Activated T-helper 1 cell treated with anti-CD3 and anti-CD28 coated beads, Interleukin-12 subunit alpha, Interleukin-12 subunit beta, Interleukin-2, Interleukin-4 antibody, amounts not matched to agents 30 ng/mL and 10 ng/mL and 1 ng/mL, durations not matched to agents 14 hours and 24 hours and 36 hours (primary cell): ENCODE measurements at regions not wholly inside any gene's neighbourhood (a gene's known extent, or its start where the extent isn't known, plus 50 kb on each side); places are given as distances from the start of the nearest gene placed in this dataset.

Source experiments
- DNase-seq: peaks from one replicate; pipeline ENCODE4 v3.0.0; 2021; ENCODE audit warnings: low spot score
- H3K27ac Mint-ChIP-seq: one replicate; pipeline ENCODE4 v1.8.0; 2021; ENCODE audit warnings: mild to moderate bottlenecking, mixed read lengths
- H3K27me3 Mint-ChIP-seq: one replicate; pipeline ENCODE4 v1.8.0; 2022; ENCODE audit warnings: mild to moderate bottlenecking, moderate library complexity, mixed read lengths; ENCODE audit not compliant: insufficient read depth
- H3K36me3 Mint-ChIP-seq: one replicate; pipeline ENCODE4 v1.8.0; 2021; ENCODE audit warnings: low read depth, mixed read lengths
- H3K4me1 Mint-ChIP-seq: one replicate; pipeline ENCODE4 v1.8.0; 2021; ENCODE audit warnings: low read depth, mixed read lengths
- H3K4me3 Mint-ChIP-seq: one replicate; pipeline ENCODE4 v1.8.0; 2021; ENCODE audit warnings: mild to moderate bottlenecking, moderate library complexity, mixed read lengths
- H3K9me3 Mint-ChIP-seq: one replicate; pipeline ENCODE4 v1.8.0; 2021; ENCODE audit warnings: mixed read lengths
- intact Hi-C: fragments of 100-400 bp; cut with micrococcal nuclease; formaldehyde crosslinking; loops from one replicate; pipeline ENCODE4 v1.15.1; 2024

DNA sequence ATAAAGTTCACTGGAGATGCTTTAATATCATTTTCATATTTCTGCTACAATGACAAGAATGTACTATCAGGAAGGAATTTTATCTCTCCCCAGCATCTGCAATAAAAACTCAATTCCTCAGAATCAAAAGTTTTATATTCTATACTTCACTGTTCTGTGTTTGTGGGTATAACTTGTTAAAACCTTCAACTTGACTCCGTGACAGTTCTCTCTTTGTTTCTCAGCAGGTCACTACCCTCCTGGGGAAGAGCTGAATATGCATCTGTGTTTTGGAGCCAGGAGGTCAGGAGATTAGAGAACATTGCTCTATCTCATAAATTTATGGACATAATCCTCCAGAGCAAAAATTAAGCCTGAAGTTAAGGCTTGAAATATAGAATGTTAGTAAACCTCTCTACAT is 411.4 kb downstream of the TRIB2 start:
- H3K27ac Mint-ChIP-seq: no peak overlapping the region
- H3K36me3 Mint-ChIP-seq: no peaks in the 10 kb centered on the region
- H3K4me3 Mint-ChIP-seq: no peak overlapping the region
- intact Hi-C loops: no loop called here
- DNase-seq: no peak
- H3K27me3 Mint-ChIP-seq: no peaks in the 10 kb centered on the region
- no peaks in the 10 kb centered on the region for H3K4me1 Mint-ChIP-seq
- H3K9me3 Mint-ChIP-seq: no peaks in the 10 kb centered on the region

DNA sequence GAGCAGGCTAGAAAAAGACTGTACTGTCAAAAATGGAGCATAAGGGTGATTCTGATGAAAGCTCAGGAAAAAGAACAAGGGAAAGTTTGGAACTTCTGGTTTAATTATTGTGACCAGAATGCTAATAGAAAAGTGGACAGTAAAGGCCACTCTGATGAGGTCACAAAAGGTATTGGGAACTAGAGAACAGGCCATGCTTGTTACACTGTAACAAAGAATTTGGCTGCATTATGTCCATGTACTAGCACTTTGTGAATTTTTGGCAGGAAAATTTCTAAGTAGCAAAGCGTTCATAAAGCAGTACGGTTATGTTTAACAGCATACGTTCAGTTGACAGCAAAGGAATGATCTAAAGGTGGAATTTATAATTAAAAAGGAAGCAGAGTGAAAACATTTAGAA is 418.6 kb downstream of the TRIB2 start:
- Mint-ChIP-seq H3K4me3 (no peak overlapping the region), H3K9me3 (no peaks in the 10 kb centered on the region), H3K36me3 (no peaks in the 10 kb centered on the region), H3K27ac (no peak overlapping the region), H3K4me1 (no peaks in the 10 kb centered on the region), H3K27me3 (no peaks in the 10 kb centered on the region)
- intact Hi-C loops: no loop called here
- no peak for DNase-seq

DNA sequence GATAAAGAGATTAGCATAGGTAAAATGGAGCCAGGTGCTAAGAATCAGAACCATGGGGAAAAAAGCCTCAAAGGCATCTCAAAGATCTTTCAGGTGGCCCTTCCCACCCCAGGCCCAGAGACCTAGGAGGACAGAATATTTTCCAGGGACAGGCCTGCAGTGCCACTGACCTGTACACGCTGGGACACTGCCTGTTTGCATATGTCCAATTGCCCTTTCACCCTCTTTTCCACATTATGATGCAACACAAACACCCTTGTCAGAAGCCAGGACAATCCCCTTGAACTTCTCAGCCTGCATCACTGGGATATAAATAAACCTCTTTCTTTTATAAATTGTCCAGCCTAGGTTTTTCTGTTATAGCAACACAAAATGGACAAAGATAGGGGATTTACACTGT is 419.1 kb downstream of the TRIB2 start:
- Mint-ChIP-seq H3K9me3 (no peaks in the 10 kb centered on the region), H3K4me3 (no peak overlapping the region), H3K36me3 (no peaks in the 10 kb centered on the region), H3K4me1 (no peaks in the 10 kb centered on the region), H3K27ac (no peak overlapping the region), H3K27me3 (no peaks in the 10 kb centered on the region)
- intact Hi-C loops: no loop called here
- DNase-seq: no peak

DNA sequence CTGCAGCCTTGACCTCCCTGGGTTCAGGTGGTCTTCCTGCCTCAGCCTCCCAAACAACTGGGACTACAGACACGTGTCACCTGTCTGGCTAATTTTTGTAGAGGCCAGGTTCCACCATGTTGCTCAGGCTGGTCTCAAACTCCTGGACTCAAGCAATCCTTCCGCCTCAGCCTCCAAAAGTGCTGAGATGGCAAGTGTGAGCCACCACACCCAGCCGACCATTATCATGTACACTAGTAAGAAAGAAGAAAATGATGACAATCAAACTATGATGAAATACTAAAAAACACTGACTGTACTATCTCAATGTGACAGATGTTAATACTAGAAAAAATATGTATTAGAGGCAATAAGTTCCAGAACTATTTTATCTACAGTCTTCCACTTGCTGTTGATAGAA is 420.9 kb downstream of the TRIB2 start:
- H3K4me1 Mint-ChIP-seq: no peaks in the 10 kb centered on the region
- DNase-seq: no peak
- no peak overlapping the region for H3K27ac Mint-ChIP-seq
- no peaks in the 10 kb centered on the region for H3K27me3 Mint-ChIP-seq
- H3K36me3 Mint-ChIP-seq: no peaks in the 10 kb centered on the region
- intact Hi-C loops: no loop called here
- no peak overlapping the region for H3K4me3 Mint-ChIP-seq
- no peaks in the 10 kb centered on the region for H3K9me3 Mint-ChIP-seq

DNA sequence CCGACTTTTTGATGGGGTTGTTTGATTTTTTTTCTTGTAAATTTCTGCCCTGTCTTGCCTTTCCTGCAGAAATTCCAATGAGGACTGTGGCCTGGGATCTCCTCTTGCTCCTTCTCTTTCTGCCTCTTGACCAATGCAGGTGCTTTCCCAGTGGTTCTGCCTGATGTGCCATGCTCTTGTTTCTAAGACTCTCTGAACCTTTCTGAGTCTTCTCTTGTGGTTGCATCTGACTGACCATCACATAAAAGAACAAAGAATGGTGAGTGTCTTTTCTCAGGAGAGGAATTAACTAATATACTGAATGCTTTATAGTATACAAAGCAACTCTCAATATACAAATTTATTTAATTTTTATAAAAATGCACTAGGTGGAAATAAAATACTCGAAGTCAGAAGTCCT is 424.6 kb downstream of the TRIB2 start:
- H3K9me3 Mint-ChIP-seq: no peaks in the 10 kb centered on the region
- no peak overlapping the region for H3K27ac Mint-ChIP-seq
- H3K4me1 Mint-ChIP-seq: no peaks in the 10 kb centered on the region
- intact Hi-C loops: no loop called here
- no peak for DNase-seq
- no peaks in the 10 kb centered on the region for H3K36me3 Mint-ChIP-seq
- H3K27me3 Mint-ChIP-seq: no peaks in the 10 kb centered on the region
- H3K4me3 Mint-ChIP-seq: no peak overlapping the region

DNA sequence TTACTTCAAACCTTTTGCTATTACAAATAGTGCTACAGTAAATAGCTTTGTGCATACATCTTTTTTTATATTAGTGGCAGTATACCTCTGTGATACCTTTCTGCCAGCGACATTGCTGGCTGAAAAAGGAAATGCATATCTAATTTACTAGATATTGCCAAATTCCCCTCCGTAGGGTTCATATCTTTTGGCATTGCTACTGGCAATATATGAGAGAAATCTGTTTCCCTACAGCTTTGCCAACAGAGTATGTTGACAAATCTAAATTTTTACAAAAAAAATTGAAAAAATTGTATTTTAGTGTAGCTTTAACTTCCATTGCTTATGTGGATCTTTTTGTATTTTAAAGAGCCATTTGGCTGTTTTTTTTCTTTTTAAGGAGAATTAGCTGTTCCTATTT is 426.7 kb downstream of the TRIB2 start:
- no peak overlapping the region for H3K4me3 Mint-ChIP-seq
- intact Hi-C loops: no loop called here
- no peaks in the 10 kb centered on the region for H3K36me3 Mint-ChIP-seq
- H3K27ac Mint-ChIP-seq: no peak overlapping the region
- DNase-seq: no peak
- H3K4me1 Mint-ChIP-seq: no peaks in the 10 kb centered on the region
- H3K9me3 Mint-ChIP-seq: no peaks in the 10 kb centered on the region
- H3K27me3 Mint-ChIP-seq: no peaks in the 10 kb centered on the region

DNA sequence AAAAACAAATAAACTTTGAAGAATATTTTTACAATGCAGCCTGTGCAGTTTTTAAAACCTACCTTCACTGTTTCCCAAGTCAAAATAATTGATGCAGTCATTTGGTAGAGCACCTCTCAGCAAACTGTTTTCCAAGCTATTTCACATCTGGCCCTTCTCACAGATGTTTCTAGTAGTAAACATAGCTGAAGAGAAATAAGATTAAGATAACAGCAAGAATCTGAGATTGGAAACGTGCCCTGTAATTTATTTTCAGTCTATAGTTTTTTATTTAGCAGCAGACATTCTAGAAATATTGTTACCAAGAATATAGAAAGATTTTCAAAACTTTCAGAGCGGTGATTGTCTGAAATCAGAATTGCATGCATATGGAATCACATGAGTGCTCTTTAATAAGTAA is 440.2 kb downstream of the TRIB2 start:
- Mint-ChIP-seq H3K27ac (no peak overlapping the region), H3K4me3 (no peak overlapping the region), H3K27me3 (peaks cover 2% of the 10 kb centered on the region), H3K9me3 (no peaks in the 10 kb centered on the region), H3K4me1 (no peaks in the 10 kb centered on the region), H3K36me3 (no peaks in the 10 kb centered on the region)
- intact Hi-C loops: no loop called here
- no peak for DNase-seq

DNA sequence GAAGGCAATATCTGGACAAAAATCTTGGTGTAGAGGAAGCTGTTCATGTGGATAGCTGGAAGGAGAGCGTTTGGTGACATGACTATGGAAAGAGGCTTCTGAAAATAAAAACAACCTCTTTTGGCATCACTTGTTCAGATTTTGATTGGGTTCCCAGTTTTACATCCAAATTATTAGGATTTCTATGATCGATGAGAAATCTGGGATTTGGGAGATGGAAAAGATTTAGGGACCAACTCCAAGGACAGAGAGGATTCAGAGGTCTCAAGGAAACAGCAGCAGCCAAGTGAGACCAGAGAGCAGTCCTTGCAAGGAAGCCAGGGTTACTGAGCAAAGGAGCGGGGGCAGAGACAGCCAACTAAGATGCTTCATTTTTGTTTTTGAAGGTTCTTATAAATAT is 441.7 kb downstream of the TRIB2 start:
- no peaks in the 10 kb centered on the region for H3K9me3 Mint-ChIP-seq
- H3K27ac Mint-ChIP-seq: no peak overlapping the region
- H3K4me3 Mint-ChIP-seq: no peak overlapping the region
- no peak for DNase-seq
- H3K36me3 Mint-ChIP-seq: no peaks in the 10 kb centered on the region
- H3K27me3 Mint-ChIP-seq: peaks cover 2% of the 10 kb centered on the region
- no peaks in the 10 kb centered on the region for H3K4me1 Mint-ChIP-seq
- intact Hi-C loops: no loop called here

DNA sequence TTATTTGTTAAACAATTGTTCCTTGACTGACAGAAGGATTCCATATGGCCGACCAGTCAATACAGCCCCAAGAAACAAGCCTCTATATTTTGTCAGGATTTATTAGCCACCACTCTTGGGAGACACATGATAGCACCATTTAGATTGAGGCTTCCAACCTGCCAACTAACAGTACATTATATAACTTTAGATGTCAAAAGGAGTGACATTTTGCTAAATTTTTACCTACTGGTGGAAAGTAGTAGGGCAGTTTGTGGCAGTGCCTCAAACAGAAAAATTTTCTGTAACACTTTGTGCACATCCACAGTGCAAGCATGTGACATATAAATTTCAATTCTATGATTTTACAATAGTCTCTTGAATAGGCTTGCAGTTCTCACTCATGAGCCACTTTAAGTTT is 464.0 kb downstream of the TRIB2 start:
- Mint-ChIP-seq H3K4me1 (no peaks in the 10 kb centered on the region), H3K27ac (no peak overlapping the region), H3K27me3 (no peaks in the 10 kb centered on the region), H3K4me3 (no peak overlapping the region), H3K36me3 (no peaks in the 10 kb centered on the region), H3K9me3 (peaks cover 16% of the 10 kb centered on the region)
- no peak for DNase-seq
- intact Hi-C loops: no loop called here

DNA sequence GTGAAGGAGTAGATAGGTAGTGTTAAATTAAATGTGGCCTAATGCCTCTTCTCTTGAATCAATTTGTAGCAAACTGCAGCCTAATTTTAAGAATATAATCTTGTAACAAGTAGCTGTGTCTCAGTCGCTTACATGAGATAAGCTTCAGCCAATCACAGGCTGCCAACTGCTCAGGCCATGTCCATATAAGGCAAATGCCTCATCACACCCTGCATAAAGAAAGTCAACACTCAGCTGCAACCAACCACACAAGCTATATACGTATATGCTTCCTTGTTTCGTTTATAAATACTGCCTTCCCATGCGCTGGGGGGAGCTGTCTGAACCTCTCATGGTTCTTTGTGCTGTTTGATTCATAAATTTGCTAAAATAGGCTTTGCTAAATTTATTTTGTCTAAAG is 476.3 kb downstream of the TRIB2 start:
- Mint-ChIP-seq H3K36me3 (no peaks in the 10 kb centered on the region), H3K4me1 (no peaks in the 10 kb centered on the region), H3K27me3 (no peaks in the 10 kb centered on the region), H3K4me3 (no peak overlapping the region), H3K9me3 (no peaks in the 10 kb centered on the region), H3K27ac (no peak overlapping the region)
- no peak for DNase-seq
- intact Hi-C loops: no loop called here

DNA sequence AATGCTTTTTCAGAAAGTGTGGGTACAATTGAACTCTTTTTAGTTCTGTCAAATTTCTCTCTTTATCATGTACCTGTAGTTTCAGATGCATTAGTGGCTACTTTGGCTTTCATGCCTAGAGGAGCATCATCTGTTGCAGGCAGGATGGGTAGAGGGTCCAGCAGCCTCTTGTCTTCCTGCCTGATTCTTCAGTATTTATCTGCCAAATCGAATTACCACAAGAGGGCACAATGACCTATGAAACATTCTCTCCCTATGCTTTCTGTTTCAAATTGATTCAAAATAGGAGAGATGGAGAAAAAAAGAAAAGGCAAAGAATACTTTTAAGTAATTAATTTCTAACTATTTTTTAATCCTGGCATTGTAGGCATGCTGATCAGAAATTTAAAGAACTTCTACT is 477.2 kb downstream of the TRIB2 start:
- no peaks in the 10 kb centered on the region for H3K27me3 Mint-ChIP-seq
- intact Hi-C loops: no loop called here
- DNase-seq: no peak

DNA sequence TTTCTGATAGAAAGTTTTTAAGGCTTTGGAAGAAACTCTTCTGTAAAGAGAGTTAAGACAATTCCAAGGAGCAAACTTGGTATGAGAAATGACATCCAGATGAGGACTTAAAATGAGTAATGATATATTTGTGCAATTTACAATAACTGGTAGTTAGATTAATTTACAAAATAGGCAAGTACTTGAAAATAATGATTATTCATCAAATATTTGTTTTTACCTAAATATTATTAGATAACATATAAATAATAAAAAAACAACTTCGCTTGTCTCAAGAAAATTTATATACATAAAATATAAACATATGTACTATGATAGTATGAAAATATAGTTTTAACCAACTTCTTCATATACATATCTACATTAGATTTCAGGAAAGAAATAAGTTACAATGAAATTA is 478.5 kb downstream of the TRIB2 start:
- Mint-ChIP-seq H3K27ac (no peak overlapping the region), H3K27me3 (no peaks in the 10 kb centered on the region), H3K9me3 (no peaks in the 10 kb centered on the region), H3K4me1 (no peaks in the 10 kb centered on the region), H3K36me3 (no peaks in the 10 kb centered on the region), H3K4me3 (no peak overlapping the region)
- DNase-seq: no peak
- intact Hi-C loops: no loop called here

More for the DNA sequence above, 477.2 kb downstream of the TRIB2 start:
- no peaks in the 10 kb centered on the region for H3K4me1 Mint-ChIP-seq
- H3K27ac Mint-ChIP-seq: no peak overlapping the region
- no peaks in the 10 kb centered on the region for H3K36me3 Mint-ChIP-seq
- H3K9me3 Mint-ChIP-seq: no peaks in the 10 kb centered on the region
- no peak overlapping the region for H3K4me3 Mint-ChIP-seq

DNA sequence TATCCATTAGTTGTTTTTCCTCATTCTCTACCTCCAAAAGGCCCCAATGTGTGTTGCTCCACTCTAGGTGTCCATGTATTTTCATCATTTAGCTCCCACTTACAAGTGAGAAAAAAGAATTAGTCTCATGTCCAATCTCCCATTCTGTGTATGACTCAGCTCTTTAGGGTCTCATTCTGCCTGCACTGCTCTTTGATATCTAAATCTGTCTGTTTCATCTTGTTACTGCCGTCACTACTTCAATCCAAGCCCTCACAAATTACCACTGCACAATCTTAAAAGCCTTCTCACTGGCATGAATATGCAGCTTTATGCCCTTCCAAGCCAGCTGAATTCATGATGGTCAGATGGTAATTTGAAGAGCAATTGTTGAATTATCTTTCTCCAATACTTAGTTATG is 480.5 kb downstream of the TRIB2 start:
- Mint-ChIP-seq H3K27me3 (no peaks in the 10 kb centered on the region), H3K27ac (no peak overlapping the region), H3K4me3 (no peak overlapping the region), H3K36me3 (no peaks in the 10 kb centered on the region), H3K9me3 (no peaks in the 10 kb centered on the region), H3K4me1 (no peaks in the 10 kb centered on the region)
- intact Hi-C loops: no loop called here
- no peak for DNase-seq

DNA sequence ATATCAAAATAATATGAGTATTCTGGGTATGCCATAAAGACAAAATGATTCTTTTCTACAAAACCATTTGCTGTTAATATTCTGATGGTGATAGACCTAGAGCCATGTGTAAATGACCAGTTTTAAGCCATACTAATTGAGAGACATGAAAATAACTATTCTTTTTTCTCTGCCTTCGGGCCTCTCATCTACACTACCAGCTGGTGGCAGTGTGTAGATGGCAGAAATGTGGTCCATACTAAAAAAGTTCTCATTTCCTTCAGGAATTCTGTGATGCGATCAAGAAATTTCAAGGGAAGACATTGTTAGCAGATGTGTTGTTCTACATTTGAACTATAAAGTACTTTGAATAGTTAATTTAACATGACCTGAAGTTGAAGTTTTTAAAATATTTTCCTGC is 485.2 kb downstream of the TRIB2 start:
- no peaks in the 10 kb centered on the region for H3K4me1 Mint-ChIP-seq
- intact Hi-C loops: no loop called here
- H3K4me3 Mint-ChIP-seq: no peak overlapping the region
- no peaks in the 10 kb centered on the region for H3K27me3 Mint-ChIP-seq
- H3K36me3 Mint-ChIP-seq: no peaks in the 10 kb centered on the region
- DNase-seq: no peak
- no peak overlapping the region for H3K27ac Mint-ChIP-seq
- no peaks in the 10 kb centered on the region for H3K9me3 Mint-ChIP-seq
